ENCODE measurements at regions not wholly inside any gene's neighbourhood (a gene's known extent, or its start where the extent isn't known, plus 50 kb on each side); places are given as distances from the start of the nearest gene placed in this dataset.
A peak's percentile ranks its signal among the peaks of the same experiment; 100 is the strongest.

DNA sequence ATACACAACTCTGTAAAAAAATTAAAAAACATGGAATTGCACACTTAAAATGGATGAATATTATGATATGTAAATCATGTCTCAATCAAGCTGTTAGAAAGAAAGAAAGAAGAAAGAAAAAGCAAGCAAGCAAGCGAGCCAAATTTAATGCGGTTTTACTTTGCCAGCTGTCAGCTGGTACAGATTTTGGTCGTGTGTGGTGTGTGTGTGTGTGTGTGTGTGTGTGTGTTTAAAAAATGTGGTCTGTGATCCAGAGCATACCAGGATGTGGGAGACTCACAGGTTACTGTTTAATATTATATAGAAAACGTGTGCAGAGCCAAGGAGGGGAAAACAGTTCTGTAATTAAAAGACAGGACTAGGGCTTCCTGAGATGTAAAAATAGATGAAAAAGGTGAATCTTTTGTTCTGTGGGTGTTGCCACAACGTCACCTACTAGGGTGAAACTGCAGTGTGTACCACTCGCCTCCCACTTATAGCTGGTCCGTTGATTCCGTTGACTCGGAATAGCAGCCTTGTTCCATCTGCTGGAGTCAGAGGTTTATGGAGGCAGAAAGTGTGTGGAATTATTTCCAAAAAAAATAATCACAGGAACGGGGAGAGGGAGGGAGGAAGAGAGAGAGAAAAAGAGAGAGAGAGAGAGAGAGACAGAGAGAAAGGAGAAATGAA, 197.7 kb downstream of the BCAS1 start:
- TF ChIP-seq, protein P1, sequence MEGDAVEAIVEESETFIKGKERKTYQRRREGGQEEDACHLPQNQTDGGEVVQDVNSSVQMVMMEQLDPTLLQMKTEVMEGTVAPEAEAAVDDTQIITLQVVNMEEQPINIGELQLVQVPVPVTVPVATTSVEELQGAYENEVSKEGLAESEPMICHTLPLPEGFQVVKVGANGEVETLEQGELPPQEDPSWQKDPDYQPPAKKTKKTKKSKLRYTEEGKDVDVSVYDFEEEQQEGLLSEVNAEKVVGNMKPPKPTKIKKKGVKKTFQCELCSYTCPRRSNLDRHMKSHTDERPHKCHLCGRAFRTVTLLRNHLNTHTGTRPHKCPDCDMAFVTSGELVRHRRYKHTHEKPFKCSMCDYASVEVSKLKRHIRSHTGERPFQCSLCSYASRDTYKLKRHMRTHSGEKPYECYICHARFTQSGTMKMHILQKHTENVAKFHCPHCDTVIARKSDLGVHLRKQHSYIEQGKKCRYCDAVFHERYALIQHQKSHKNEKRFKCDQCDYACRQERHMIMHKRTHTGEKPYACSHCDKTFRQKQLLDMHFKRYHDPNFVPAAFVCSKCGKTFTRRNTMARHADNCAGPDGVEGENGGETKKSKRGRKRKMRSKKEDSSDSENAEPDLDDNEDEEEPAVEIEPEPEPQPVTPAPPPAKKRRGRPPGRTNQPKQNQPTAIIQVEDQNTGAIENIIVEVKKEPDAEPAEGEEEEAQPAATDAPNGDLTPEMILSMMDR (conservative IDR thresholded peaks at IDR 0.05; ENCODE audit: low read depth, low read length) = peak; percentile 8
- DNase-seq (ENCODE audit: low read depth) = peak; percentile 39
- H3K4me3 ChIP-seq (ENCODE audit: low read depth, low read length) = peak overlapping the region; percentile 31

DNA sequence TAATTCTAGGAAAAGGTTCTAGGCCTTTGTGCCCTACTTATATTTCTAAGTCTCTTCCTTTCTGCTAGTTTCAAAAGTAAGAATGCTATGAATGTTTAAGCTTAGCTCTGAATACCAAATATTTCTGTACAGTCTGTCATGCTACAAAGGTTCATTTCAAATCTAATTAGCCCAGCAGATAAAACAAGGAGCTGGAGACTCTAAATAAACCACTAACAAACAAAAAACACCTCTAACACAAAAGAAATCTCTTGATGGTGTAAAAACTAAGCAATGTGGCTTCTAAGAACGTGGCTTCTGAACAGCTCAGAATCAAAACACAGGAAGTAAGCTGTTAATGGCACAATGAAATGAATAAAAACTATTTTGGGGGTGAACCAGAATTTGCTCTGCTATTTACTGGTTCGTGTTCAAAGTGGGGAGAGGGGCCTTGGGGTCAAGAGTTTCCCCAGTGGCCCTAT, 198.3 kb downstream of the BCAS1 start:
- peak; percentile 31 for DNase-seq (ENCODE audit: low read depth)
- H3K4me3 ChIP-seq (ENCODE audit: low read depth, low read length) = no peak overlapping the region
- TF ChIP-seq, protein P1 (conservative IDR thresholded peaks at IDR 0.05; ENCODE audit: low read depth, low read length) = no peak

DNA sequence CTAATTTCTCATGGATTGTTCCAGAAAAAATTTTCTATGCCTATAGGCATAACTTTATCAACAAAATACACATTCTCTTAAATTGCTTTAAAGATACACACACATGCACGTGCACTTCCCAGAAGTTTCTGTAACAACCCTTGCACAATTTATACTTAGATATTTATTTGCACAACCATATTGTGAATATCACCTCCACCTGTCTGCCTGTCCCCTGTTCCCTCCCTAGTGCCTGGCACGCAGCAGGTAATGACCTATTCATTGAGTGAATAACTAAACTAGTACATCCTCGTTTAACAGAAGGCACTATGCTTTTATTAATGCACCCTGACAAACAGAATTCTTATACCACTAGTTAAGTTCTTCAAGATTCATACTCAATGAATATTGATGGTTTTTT, 198.9 kb downstream of the BCAS1 start:
- TF ChIP-seq, protein P1 (conservative IDR thresholded peaks at IDR 0.05; ENCODE audit: low read depth, low read length) = no peak
- no peak overlapping the region for H3K4me3 ChIP-seq (ENCODE audit: low read depth, low read length)
- DNase-seq (ENCODE audit: low read depth) = no peak

DNA sequence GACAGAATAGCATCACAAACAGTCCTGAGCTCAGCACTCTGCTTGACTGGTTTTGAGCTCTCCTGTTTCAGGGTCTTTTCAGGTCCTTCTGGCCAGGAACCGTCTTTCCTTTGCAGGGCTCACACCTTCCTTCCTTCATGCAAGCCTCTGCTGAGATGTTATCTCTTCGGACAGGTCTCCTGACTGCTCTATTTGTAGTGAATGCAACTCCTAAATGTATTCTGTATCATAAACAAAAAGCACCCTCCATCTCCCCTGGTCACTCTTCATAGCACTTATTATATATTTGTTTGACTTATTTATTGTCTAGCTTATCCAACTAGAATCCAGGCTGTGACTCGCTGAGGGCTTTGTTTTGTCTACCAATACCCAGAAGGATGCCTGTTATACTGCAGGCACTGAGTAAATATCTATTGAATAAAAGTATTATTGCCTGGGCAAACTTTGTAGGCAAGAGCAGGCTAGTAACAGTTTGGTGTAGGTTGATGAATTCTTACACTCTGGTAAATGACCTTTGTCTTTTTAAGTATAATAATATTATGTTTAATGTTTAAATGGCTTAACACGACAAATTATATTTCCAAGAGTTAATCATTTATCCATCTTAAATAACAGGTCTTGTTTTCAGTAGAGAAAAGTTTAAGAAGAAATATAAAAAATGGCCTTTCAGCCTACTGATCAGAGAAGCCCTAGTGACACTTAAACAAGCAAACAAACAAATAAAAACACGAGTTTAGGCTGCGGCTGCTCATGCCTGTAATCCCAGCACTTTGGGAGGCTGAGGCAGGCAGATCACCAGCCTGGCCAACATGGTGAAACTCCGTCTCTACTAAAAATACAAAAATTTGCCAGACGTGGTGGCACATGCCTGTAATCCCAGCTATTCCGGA, 199.7 kb downstream of the BCAS1 start:
- no peak for DNase-seq (ENCODE audit: low read depth)
- H3K4me3 ChIP-seq (ENCODE audit: low read depth, low read length) = no peak overlapping the region
- TF ChIP-seq, protein P1 (conservative IDR thresholded peaks at IDR 0.05; ENCODE audit: low read depth, low read length) = no peak

DNA sequence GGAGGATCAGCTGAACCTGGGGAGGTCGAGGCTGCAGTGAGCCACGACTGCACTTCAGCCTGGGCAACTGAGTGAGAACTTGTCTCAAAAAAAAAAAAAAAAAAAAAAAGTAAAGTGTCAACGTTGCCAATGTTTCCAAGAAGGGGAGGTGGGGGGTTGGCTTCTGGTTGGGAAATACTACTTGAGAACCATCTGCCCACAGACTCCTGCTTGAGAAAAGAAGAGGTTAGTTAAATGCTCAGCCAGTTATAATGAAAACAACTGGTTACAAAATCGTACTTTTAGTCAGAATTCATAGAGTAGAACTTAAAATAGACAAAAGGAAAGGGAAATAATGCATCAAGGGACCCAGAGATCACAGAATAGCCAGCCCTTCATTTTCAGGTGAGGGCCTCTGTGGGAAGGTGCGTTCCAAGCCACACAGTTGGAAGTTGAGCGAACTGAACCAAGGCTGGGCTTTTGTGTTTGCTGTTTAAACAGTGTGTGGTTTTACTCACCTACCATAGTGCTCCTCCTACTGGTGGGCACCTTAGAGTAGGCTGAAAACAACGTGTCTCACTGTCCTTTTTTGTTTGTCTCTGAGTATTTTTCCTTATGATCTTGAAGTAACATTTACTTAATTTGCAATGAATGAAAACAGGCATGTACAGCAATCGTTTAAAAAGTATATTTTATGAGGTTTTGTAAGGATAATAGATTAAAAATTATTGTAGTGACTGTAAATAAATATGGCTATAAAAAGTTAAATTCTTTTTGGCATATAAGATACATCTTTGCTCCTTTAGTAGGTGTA, 200.7 kb downstream of the BCAS1 start:
- no peak overlapping the region for H3K4me3 ChIP-seq (ENCODE audit: low read depth, low read length)
- TF ChIP-seq, protein P1 (conservative IDR thresholded peaks at IDR 0.05; ENCODE audit: low read depth, low read length) = peak; percentile 90
- DNase-seq (ENCODE audit: low read depth) = peak; percentile 91

DNA sequence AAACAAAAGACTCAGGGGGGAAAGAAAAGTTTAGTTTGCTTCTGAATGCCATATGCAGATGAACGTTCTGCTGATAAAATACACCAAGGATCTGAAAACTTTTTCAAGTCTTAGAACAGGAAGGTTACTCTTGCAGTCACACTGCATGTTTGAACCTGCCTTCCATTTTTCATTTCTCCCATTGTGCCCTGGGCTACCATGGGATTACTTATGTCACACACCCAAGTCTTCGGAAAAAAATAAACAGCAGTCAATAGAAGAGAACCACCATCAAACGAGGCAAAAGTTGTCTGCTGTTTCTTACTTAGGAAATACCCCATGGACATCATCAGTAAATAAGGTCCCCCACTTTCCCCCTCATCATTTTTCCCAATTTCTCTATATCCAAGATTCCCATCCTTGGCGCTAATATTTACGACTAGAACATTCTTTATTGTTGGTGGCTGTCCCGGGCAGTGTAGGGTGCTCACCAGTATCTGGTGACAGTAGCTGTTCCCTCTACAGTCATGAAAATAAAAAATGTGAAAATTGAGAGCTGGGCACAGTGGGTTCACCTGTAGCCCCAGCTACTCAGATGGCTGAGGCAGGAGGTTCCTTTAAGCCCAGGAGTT, 202.5 kb downstream of the BCAS1 start:
- TF ChIP-seq, protein P1 (conservative IDR thresholded peaks at IDR 0.05; ENCODE audit: low read depth, low read length) = no peak
- no peak for DNase-seq (ENCODE audit: low read depth)
- no peak overlapping the region for H3K4me3 ChIP-seq (ENCODE audit: low read depth, low read length)

Measured in choroid plexus epithelial cell (primary cell).